ENCODE measurements at regions not wholly inside any gene's neighbourhood (a gene's known extent, or its start where the extent isn't known, plus 50 kb on each side); places are given as distances from the start of the nearest gene placed in this dataset.

DNA sequence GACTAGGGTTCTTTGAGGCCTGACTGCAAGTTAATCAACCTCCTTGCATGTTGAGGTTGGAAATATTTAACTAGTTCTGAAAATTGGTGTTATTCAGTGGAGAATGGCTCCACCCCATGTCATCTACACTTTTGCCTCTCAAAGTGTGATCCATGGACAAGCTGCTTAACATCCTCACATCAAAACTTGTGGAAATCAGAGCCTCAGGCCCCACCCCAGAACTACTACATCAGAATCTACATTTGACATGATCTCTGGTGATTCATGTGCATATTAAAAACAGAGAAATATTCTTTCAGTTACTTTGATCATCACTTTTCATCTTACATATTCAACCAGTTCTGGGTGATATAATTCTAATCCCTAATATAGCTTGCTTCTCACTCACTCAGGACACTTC lies 632.9 kb downstream of the ARL4A start:
- TF ChIP-seq CHD2 (IDR thresholded peaks at IDR 0.05; ENCODE audit: borderline replicate concordance, low read depth, low read length) (no peak), NR2C2 (IDR thresholded peaks at IDR 0.05; ENCODE audit: borderline replicate concordance, control insufficient read depth, insufficient read length, low read depth) (no peak), EZH2 (IDR thresholded peaks at IDR 0.05; ENCODE audit: borderline replicate concordance, control insufficient read depth, low read depth, low read length) (no peak)
- TF ChIP-seq, protein P1, sequence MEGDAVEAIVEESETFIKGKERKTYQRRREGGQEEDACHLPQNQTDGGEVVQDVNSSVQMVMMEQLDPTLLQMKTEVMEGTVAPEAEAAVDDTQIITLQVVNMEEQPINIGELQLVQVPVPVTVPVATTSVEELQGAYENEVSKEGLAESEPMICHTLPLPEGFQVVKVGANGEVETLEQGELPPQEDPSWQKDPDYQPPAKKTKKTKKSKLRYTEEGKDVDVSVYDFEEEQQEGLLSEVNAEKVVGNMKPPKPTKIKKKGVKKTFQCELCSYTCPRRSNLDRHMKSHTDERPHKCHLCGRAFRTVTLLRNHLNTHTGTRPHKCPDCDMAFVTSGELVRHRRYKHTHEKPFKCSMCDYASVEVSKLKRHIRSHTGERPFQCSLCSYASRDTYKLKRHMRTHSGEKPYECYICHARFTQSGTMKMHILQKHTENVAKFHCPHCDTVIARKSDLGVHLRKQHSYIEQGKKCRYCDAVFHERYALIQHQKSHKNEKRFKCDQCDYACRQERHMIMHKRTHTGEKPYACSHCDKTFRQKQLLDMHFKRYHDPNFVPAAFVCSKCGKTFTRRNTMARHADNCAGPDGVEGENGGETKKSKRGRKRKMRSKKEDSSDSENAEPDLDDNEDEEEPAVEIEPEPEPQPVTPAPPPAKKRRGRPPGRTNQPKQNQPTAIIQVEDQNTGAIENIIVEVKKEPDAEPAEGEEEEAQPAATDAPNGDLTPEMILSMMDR (IDR thresholded peaks at IDR 0.05 in 2 of 3, conservative IDR thresholded peaks at IDR 0.05 in 1 of 3; ENCODE audit: control insufficient read depth in 2 of 3, extremely low read depth in 1 of 3, insufficient read depth in 1 of 3, low read depth in 3 of 3, low read length in 3 of 3): no peak
- TF ChIP-seq, protein P2, sequence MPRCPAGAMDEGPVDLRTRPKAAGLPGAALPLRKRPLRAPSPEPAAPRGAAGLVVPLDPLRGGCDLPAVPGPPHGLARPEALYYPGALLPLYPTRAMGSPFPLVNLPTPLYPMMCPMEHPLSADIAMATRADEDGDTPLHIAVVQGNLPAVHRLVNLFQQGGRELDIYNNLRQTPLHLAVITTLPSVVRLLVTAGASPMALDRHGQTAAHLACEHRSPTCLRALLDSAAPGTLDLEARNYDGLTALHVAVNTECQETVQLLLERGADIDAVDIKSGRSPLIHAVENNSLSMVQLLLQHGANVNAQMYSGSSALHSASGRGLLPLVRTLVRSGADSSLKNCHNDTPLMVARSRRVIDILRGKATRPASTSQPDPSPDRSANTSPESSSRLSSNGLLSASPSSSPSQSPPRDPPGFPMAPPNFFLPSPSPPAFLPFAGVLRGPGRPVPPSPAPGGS (IDR thresholded peaks at IDR 0.05; ENCODE audit: borderline replicate concordance, insufficient read depth, low read depth, low read length, poor library complexity, severe bottlenecking): no peak
- TF ChIP-seq, protein P3, sequence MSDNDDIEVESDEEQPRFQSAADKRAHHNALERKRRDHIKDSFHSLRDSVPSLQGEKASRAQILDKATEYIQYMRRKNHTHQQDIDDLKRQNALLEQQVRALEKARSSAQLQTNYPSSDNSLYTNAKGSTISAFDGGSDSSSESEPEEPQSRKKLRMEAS (IDR thresholded peaks at IDR 0.05; ENCODE audit: low read depth, low read length): no peak

All from GM12878 (cell line).